Lung (tissue), 11 donors: ENCODE measurements at regions not wholly inside any gene's neighbourhood (a gene's known extent, or its start where the extent isn't known, plus 50 kb on each side); places are given as distances from the start of the nearest gene placed in this dataset.
"Not testable (repeated sequence)": the region's sequence is repeated elsewhere in the genome, so short reads cannot be mapped to it uniquely, and the experiment has no call there.

Source experiments
- ATAC-seq: fragments of 200-7000 bp; cut with Tn5 transposase; one replicate; pipeline ENCODE4 v1.9.1; 2020; ENCODE audit warnings: moderate number of reproducible peaks; ENCODE audit not compliant: insufficient read depth, low FRiP score
- DNase-seq, 3 donors: peaks; one replicate each; pipeline ENCODE4 v3.0.0-alpha.2; 2013 to 2017
- H3K27ac ChIP-seq, 2 donors: one replicate each; pipeline ENCODE4 v1.5.1; 2013; ENCODE audit warnings: mild to moderate bottlenecking in 2 of 2, moderate library complexity in 2 of 2, control low read depth in 1 of 2, inconsistent platforms in 1 of 2, low read depth in 1 of 2, low read length in 1 of 2
- H3K27me3 ChIP-seq, 3 donors: one replicate each; pipeline ENCODE4 v1.5.1; 2013; ENCODE audit warnings: low read length in 2 of 3; ENCODE audit not compliant: control insufficient read depth in 3 of 3, insufficient read depth in 3 of 3
- H3K36me3 ChIP-seq, 4 donors: one replicate each; pipeline ENCODE4 v1.5.1; 2013; ENCODE audit warnings: low read length in 4 of 4, mild to moderate bottlenecking in 1 of 4, moderate library complexity in 1 of 4; ENCODE audit not compliant: control insufficient read depth in 4 of 4, insufficient read depth in 4 of 4
- H3K4me1 ChIP-seq, 5 donors: one replicate each; pipeline ENCODE4 v1.5.1; 2013; ENCODE audit warnings: low read length in 5 of 5, mild to moderate bottlenecking in 2 of 5, moderate library complexity in 1 of 5; ENCODE audit not compliant: control insufficient read depth in 5 of 5, insufficient read depth in 5 of 5
- H3K4me3 ChIP-seq: one replicate; pipeline ENCODE4 v1.5.1; 2013; ENCODE audit warnings: mild to moderate bottlenecking, control low read depth, moderate library complexity
- H3K9ac ChIP-seq, 2 donors: one replicate each; pipeline ENCODE4 v1.5.1; 2013; ENCODE audit warnings: low read length in 2 of 2, control low read depth in 1 of 2; ENCODE audit not compliant: insufficient read depth in 1 of 2
- H3K9me3 ChIP-seq, 4 donors: one replicate each; pipeline ENCODE4 v1.5.1; 2013; ENCODE audit warnings: low read length in 3 of 4, mild to moderate bottlenecking in 1 of 4, moderate library complexity in 1 of 4; ENCODE audit not compliant: control insufficient read depth in 4 of 4, insufficient read depth in 3 of 4
- CTCF ChIP-seq: IDR thresholded peaks from 2 replicates; pipeline ENCODE4 v1.5.1; 2012; ENCODE audit warnings: mild to moderate bottlenecking; ENCODE audit errors: control extremely low read depth, extremely low read depth
- WGBS, 2 donors: extraction: QIAGEN DNeasy Blood & Tissue Kit; methylation state at CpG; one replicate each; pipeline ENCODE4 v1.1.7; 2013; 5-methylcytosine and 5-hydroxymethylcytosine counted together
- donor health status: control.
- donor health status: control.
- donor health status: Bipolar disorder and iron deficiency.
- donor health status: healthy.
- donor health status: DM: yes; HTN: yes; CAD: no.

GRCh38 chr1:121558514-121558913 is 373.7 kb downstream of the SRGAP2C start:
- no peak overlapping the region for H3K27ac ChIP-seq
- no peak overlapping the region for H3K4me3 ChIP-seq
- peak in 1 of 3 donors; percentile 2 for DNase-seq

GRCh38 chr1:121566346-121566745 is 381.6 kb downstream of the SRGAP2C start:
- WGBS, 2 donors, result 67 to 83% methylated on average over 4 of the region's 4 CpGs
- no peak for ATAC-seq
- no peaks in the 10 kb centered on the region for H3K9me3 ChIP-seq

More at GRCh38 chr1:121558514-121558913, 373.7 kb downstream of the SRGAP2C start:
- H3K27me3 ChIP-seq, result no peaks in the 10 kb centered on the region
- no peak overlapping the region for H3K9ac ChIP-seq
- H3K36me3 ChIP-seq, result no peaks in the 10 kb centered on the region
- TF ChIP-seq CTCF, result no peak
- no peak for ATAC-seq
- no peaks in the 10 kb centered on the region for H3K4me1 ChIP-seq
- no peaks in the 10 kb centered on the region for H3K9me3 ChIP-seq
- WGBS, 2 donors, result 40 to 65% methylated on average over 2 of the region's 2 CpGs

GRCh38 chr1:121569428-121569827 is 384.7 kb downstream of the SRGAP2C start:
- H3K27ac ChIP-seq, result no peak overlapping the region
- 72 to 93% methylated on average over 1 of the region's 1 CpG for WGBS, 2 donors
- DNase-seq (no peak), ATAC-seq (no peak)
- no peak overlapping the region for H3K4me3 ChIP-seq
- H3K27me3 ChIP-seq, result no peaks in the 10 kb centered on the region
- H3K9ac ChIP-seq, result no peak overlapping the region
- no peak for TF ChIP-seq CTCF
- H3K4me1 ChIP-seq, result no peaks in the 10 kb centered on the region
- H3K36me3 ChIP-seq, result no peaks in the 10 kb centered on the region
- H3K9me3 ChIP-seq, result no peaks in the 10 kb centered on the region

More at GRCh38 chr1:121566346-121566745, 381.6 kb downstream of the SRGAP2C start:
- Histone ChIP-seq H3K36me3 (no peaks in the 10 kb centered on the region), H3K27ac (no peak overlapping the region), H3K4me1 (no peaks in the 10 kb centered on the region), H3K27me3 (no peaks in the 10 kb centered on the region), H3K9ac (no peak overlapping the region), H3K4me3 (no peak overlapping the region)
- TF ChIP-seq CTCF, result no peak
- no peak for DNase-seq

GRCh38 chr1:121573881-121574504 is 389.2 kb downstream of the SRGAP2C start:
- DNase-seq, H3K9ac ChIP-seq, H3K4me1 ChIP-seq, H3K9me3 ChIP-seq, H3K4me3 ChIP-seq, ATAC-seq, H3K27me3 ChIP-seq, H3K27ac ChIP-seq, H3K36me3 ChIP-seq: not testable (repeated sequence)
- 97 to 98% methylated on average over 11 of the region's 11 CpGs for WGBS, 2 donors

- H3K4me3 ChIP-seq, ATAC-seq: not testable (repeated sequence)
- 94 to 95% methylated on average over 12 of the region's 12 CpGs for WGBS, 2 donors
Measured at GRCh38 chr1:121574505-121574899, 389.7 kb downstream of the SRGAP2C start.

GRCh38 chr1:121582898-121583297 is 398.1 kb downstream of the SRGAP2C start:
- H3K4me1 ChIP-seq, H3K36me3 ChIP-seq, DNase-seq, ATAC-seq, H3K27ac ChIP-seq, H3K27me3 ChIP-seq, H3K4me3 ChIP-seq, H3K9ac ChIP-seq, H3K9me3 ChIP-seq: not testable (repeated sequence)

More at GRCh38 chr1:121574505-121574899, 389.7 kb downstream of the SRGAP2C start:
- H3K36me3 ChIP-seq, H3K27me3 ChIP-seq, H3K9ac ChIP-seq, DNase-seq, H3K27ac ChIP-seq, H3K4me1 ChIP-seq, H3K9me3 ChIP-seq: not testable (repeated sequence)
